ENCODE measurements at regions not wholly inside any gene's neighbourhood (a gene's known extent, or its start where the extent isn't known, plus 50 kb on each side); places are given as distances from the start of the nearest gene placed in this dataset.

GRCh38 chr5:93226202-93226735, 354.8 kb downstream of the NR2F1-AS1 start:
- no peak for DNase-seq (ENCODE audit: low spot score)
- ChIA-PET CTCF (ENCODE audit: unreplicated experiment) (no interaction called here), POLR2A (no interaction called here)
- no peak overlapping the region for H3K4me2 ChIP-seq (ENCODE audit: low read length)
- intact Hi-C loops (cut with micrococcal nuclease; ENCODE audit: unreplicated experiment) = no loop called here
- TF ChIP-seq CTCF (conservative IDR thresholded peaks at IDR 0.05; ENCODE audit: low read length) (no peak), EZH2phosphoT487 (IDR thresholded peaks at IDR 0.05; ENCODE audit: borderline replicate concordance, low read depth, low read length) (no peak)
- no peak overlapping the region for H3K4me3 ChIP-seq (ENCODE audit: low read depth, low read length, poor library complexity, severe bottlenecking)
- no peaks in the 10 kb centered on the region for H4K20me1 ChIP-seq (ENCODE audit: insufficient read depth, low read length)
- no peak overlapping the region for H2AFZ ChIP-seq (ENCODE audit: low read length)
- H3K4me1 ChIP-seq (ENCODE audit: insufficient read depth, low read length, poor library complexity, severe bottlenecking) = no peaks in the 10 kb centered on the region
- no peaks in the 10 kb centered on the region for H3K9me2 ChIP-seq (ENCODE audit: insufficient read depth, low read length)
- H3K9me3 ChIP-seq (ENCODE audit: low read length) = no peaks in the 10 kb centered on the region
- H3K27ac ChIP-seq (ENCODE audit: low read depth, low read length, poor library complexity, severe bottlenecking) = no peak overlapping the region
- BruUV-seq (replicated peaks) = no TSS peak
- H3K79me2 ChIP-seq (ENCODE audit: insufficient read depth, low read depth, low read length) = no peaks in the 10 kb centered on the region
- no peaks in the 10 kb centered on the region for H3K36me3 ChIP-seq (ENCODE audit: insufficient read depth, low read length)

GRCh38 chr5:93225748-93226147, 355.3 kb downstream of the NR2F1-AS1 start:
- H3K27ac ChIP-seq (ENCODE audit: low read depth, low read length, poor library complexity, severe bottlenecking) = no peak overlapping the region
- H4K20me1 ChIP-seq (ENCODE audit: insufficient read depth, low read length) = no peaks in the 10 kb centered on the region
- H3K79me2 ChIP-seq (ENCODE audit: insufficient read depth, low read depth, low read length) = no peaks in the 10 kb centered on the region
- H3K9me2 ChIP-seq (ENCODE audit: insufficient read depth, low read length) = no peaks in the 10 kb centered on the region
- no peak overlapping the region for H3K4me2 ChIP-seq (ENCODE audit: low read length)
- no peak for DNase-seq (ENCODE audit: low spot score)
- BruUV-seq (replicated peaks) = no TSS peak
- no peaks in the 10 kb centered on the region for H3K36me3 ChIP-seq (ENCODE audit: insufficient read depth, low read length)
- no peak for TF ChIP-seq EZH2phosphoT487 (IDR thresholded peaks at IDR 0.05; ENCODE audit: borderline replicate concordance, low read depth, low read length)
- no peak for TF ChIP-seq CTCF (conservative IDR thresholded peaks at IDR 0.05; ENCODE audit: low read length)
- ChIA-PET CTCF (ENCODE audit: unreplicated experiment) (no interaction called here), POLR2A (interaction anchor here (0.7 kb wide), 1 partner anchor 86 kb away, joined by 3 read pairs; no protein-coding TSS in a partner anchor)
- H3K4me3 ChIP-seq (ENCODE audit: low read depth, low read length, poor library complexity, severe bottlenecking) = no peak overlapping the region
- H3K4me1 ChIP-seq (ENCODE audit: insufficient read depth, low read length, poor library complexity, severe bottlenecking) = no peaks in the 10 kb centered on the region
- H3K9me3 ChIP-seq (ENCODE audit: low read length) = no peaks in the 10 kb centered on the region
- intact Hi-C loops (cut with micrococcal nuclease; ENCODE audit: unreplicated experiment) = no loop called here
- no peak overlapping the region for H2AFZ ChIP-seq (ENCODE audit: low read length)

GRCh38 chr5:93224624-93225023, 356.4 kb downstream of the NR2F1-AS1 start:
- TF ChIP-seq CTCF (conservative IDR thresholded peaks at IDR 0.05; ENCODE audit: low read length) (no peak), EZH2phosphoT487 (IDR thresholded peaks at IDR 0.05; ENCODE audit: borderline replicate concordance, low read depth, low read length) (no peak)
- ChIA-PET POLR2A (no interaction called here), CTCF (ENCODE audit: unreplicated experiment) (no interaction called here)
- no peaks in the 10 kb centered on the region for H3K9me3 ChIP-seq (ENCODE audit: low read length)
- no peaks in the 10 kb centered on the region for H3K4me1 ChIP-seq (ENCODE audit: insufficient read depth, low read length, poor library complexity, severe bottlenecking)
- no peak overlapping the region for H2AFZ ChIP-seq (ENCODE audit: low read length)
- H3K4me2 ChIP-seq (ENCODE audit: low read length) = no peak overlapping the region
- DNase-seq (ENCODE audit: low spot score) = no peak
- BruUV-seq (replicated peaks) = no TSS peak
- no peaks in the 10 kb centered on the region for H4K20me1 ChIP-seq (ENCODE audit: insufficient read depth, low read length)
- no peak overlapping the region for H3K27ac ChIP-seq (ENCODE audit: low read depth, low read length, poor library complexity, severe bottlenecking)
- H3K9me2 ChIP-seq (ENCODE audit: insufficient read depth, low read length) = no peaks in the 10 kb centered on the region
- intact Hi-C loops (cut with micrococcal nuclease; ENCODE audit: unreplicated experiment) = no loop called here
- no peaks in the 10 kb centered on the region for H3K36me3 ChIP-seq (ENCODE audit: insufficient read depth, low read length)
- no peaks in the 10 kb centered on the region for H3K79me2 ChIP-seq (ENCODE audit: insufficient read depth, low read depth, low read length)
- H3K4me3 ChIP-seq (ENCODE audit: low read depth, low read length, poor library complexity, severe bottlenecking) = no peak overlapping the region

All from OCI-LY7 (cell line).